ENCODE measurements at regions not wholly inside any gene's neighbourhood (a gene's known extent, or its start where the extent isn't known, plus 50 kb on each side); places are given as distances from the start of the nearest gene placed in this dataset.

GRCh38 chrX:124534536-124534935 lies 188.2 kb downstream of the SH2D1A start:
- TF ChIP-seq POLR2AphosphoS5 (IDR thresholded peaks at IDR 0.05) (no peak), CTCF (IDR thresholded peaks at IDR 0.05) (no peak), EP300 (IDR thresholded peaks at IDR 0.05; ENCODE audit: low read depth) (no peak), POLR2A (IDR thresholded peaks at IDR 0.05) (no peak)
- WGBS, 2 donors (ENCODE audit: low coverage in 1 of 2) = 22 to 56% methylated on average over 2 to 3 of the region's 3 CpGs
- H3K27ac ChIP-seq = no peak overlapping the region
- no peak overlapping the region for H3K4me3 ChIP-seq
- intact Hi-C loops (cut with DNase I; ENCODE audit: low total_unique reads) (no loop called here), in situ Hi-C loops (cut with MboI; ENCODE audit: low pct_ligation_motif_present in 1 of 4, low pct_unique_long_range_greater_than_20kb in 1 of 4, low sequenced_read_pairs in 3 of 4) (no loop called here)
- no peaks in the 10 kb centered on the region for H3K4me1 ChIP-seq
- DNase-seq = no peak
- H3K9me3 ChIP-seq = no peaks in the 10 kb centered on the region
- no peaks in the 10 kb centered on the region for H3K27me3 ChIP-seq
- no peaks in the 10 kb centered on the region for H3K36me3 ChIP-seq

- H3K9me3 ChIP-seq = no peaks in the 10 kb centered on the region
- no peak for TF ChIP-seq CTCF (IDR thresholded peaks at IDR 0.05)
- no peak for DNase-seq
- intact Hi-C loops (cut with DNase I; ENCODE audit: low total_unique reads) = no loop called here
- no peak overlapping the region for H3K27ac ChIP-seq
- no peak overlapping the region for H3K4me3 ChIP-seq
- 40 to 88% methylated on average over 1 to 5 of the region's 5 CpGs for WGBS, 2 donors (ENCODE audit: low coverage in 1 of 2)
- in situ Hi-C loops (cut with MboI; ENCODE audit: low pct_ligation_motif_present in 1 of 4, low pct_unique_long_range_greater_than_20kb in 1 of 4, low sequenced_read_pairs in 3 of 4) = no loop called here
- no peaks in the 10 kb centered on the region for H3K27me3 ChIP-seq
- no peaks in the 10 kb centered on the region for H3K4me1 ChIP-seq
- no peaks in the 10 kb centered on the region for H3K36me3 ChIP-seq
Observed at GRCh38 chrX:124540474-124540873, 194.1 kb downstream of the SH2D1A start.

- in situ Hi-C loops (cut with MboI; ENCODE audit: low pct_ligation_motif_present in 1 of 4, low pct_unique_long_range_greater_than_20kb in 1 of 4, low sequenced_read_pairs in 3 of 4) = no loop called here
Observed at GRCh38 chrX:124548571-124548970, 202.2 kb downstream of the SH2D1A start.

GRCh38 chrX:124555036-124555595 lies 208.8 kb downstream of the SH2D1A start:
- DNase-seq = no peak
- H3K4me3 ChIP-seq = no peak overlapping the region
- TF ChIP-seq CTCF (IDR thresholded peaks at IDR 0.05) = no peak
- TF ChIP-seq POLR2A (IDR thresholded peaks at IDR 0.05) = no peak
- TF ChIP-seq POLR2AphosphoS5 (IDR thresholded peaks at IDR 0.05) = no peak
- TF ChIP-seq EP300 (IDR thresholded peaks at IDR 0.05; ENCODE audit: low read depth) = no peak
- no peaks in the 10 kb centered on the region for H3K27me3 ChIP-seq
- H3K36me3 ChIP-seq = no peaks in the 10 kb centered on the region
- 18 to 22% methylated on average over 2 of the region's 2 CpGs for WGBS, 2 donors (ENCODE audit: low coverage in 1 of 2)
- intact Hi-C loops (cut with DNase I; ENCODE audit: low total_unique reads) = no loop called here
- H3K9me3 ChIP-seq = no peaks in the 10 kb centered on the region
- no peak overlapping the region for H3K27ac ChIP-seq
- no peaks in the 10 kb centered on the region for H3K4me1 ChIP-seq
- in situ Hi-C loops (cut with MboI; ENCODE audit: low pct_ligation_motif_present in 1 of 4, low pct_unique_long_range_greater_than_20kb in 1 of 4, low sequenced_read_pairs in 3 of 4) = no loop called here

More at GRCh38 chrX:124548571-124548970, 202.2 kb downstream of the SH2D1A start:
- no peak overlapping the region for H3K4me3 ChIP-seq
- TF ChIP-seq EP300 (IDR thresholded peaks at IDR 0.05; ENCODE audit: low read depth) = no peak
- no peak for TF ChIP-seq POLR2A (IDR thresholded peaks at IDR 0.05)
- TF ChIP-seq POLR2AphosphoS5 (IDR thresholded peaks at IDR 0.05) = no peak
- no peak for TF ChIP-seq CTCF (IDR thresholded peaks at IDR 0.05)
- H3K27me3 ChIP-seq = no peaks in the 10 kb centered on the region
- no peaks in the 10 kb centered on the region for H3K36me3 ChIP-seq
- WGBS, 2 donors (ENCODE audit: low coverage in 1 of 2) = 47 to 60% methylated on average over 1 to 6 of the region's 6 CpGs
- H3K4me1 ChIP-seq = no peaks in the 10 kb centered on the region
- intact Hi-C loops (cut with DNase I; ENCODE audit: low total_unique reads) = no loop called here
- H3K27ac ChIP-seq = no peak overlapping the region
- DNase-seq = no peak
- H3K9me3 ChIP-seq = no peaks in the 10 kb centered on the region

Data from transverse colon (tissue), 4 donors.